CD4-positive, alpha-beta T cell treated with Interleukin-15 for 1 hour (primary cell): ENCODE measurements at regions not wholly inside any gene's neighbourhood (a gene's known extent, or its start where the extent isn't known, plus 50 kb on each side); places are given as distances from the start of the nearest gene placed in this dataset.

Experiments
- DNase-seq: peaks from one replicate; pipeline ENCODE4 v3.0.0-alpha.2; 2020

GRCh38 chr10:62633976-62634375 is 170.5 kb upstream of the ADO start:
- DNase-seq, result no peak

- no peak for DNase-seq
These were observed 169.9 kb upstream of the ADO start for GRCh38 chr10:62634576-62634975.

DNA sequence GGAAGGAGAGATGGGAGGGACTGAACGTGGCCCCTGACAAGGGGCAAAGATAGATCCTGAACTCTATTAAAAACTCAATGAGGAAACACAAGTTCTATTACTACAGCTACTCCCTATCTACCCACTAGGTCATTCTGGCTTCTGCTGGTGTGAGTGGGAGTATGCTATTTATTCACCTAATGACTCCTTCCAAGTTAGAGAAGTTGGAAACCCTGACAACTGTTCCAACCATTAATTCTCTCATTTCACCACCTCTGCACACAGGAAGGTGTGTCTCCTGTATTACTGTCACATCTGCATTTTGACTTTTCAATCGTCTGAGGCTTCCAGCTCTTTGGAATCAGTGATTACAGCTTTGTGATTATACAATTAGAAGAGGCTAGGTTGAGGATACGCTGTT is 169.4 kb upstream of the ADO start:
- DNase-seq, result no peak

DNA sequence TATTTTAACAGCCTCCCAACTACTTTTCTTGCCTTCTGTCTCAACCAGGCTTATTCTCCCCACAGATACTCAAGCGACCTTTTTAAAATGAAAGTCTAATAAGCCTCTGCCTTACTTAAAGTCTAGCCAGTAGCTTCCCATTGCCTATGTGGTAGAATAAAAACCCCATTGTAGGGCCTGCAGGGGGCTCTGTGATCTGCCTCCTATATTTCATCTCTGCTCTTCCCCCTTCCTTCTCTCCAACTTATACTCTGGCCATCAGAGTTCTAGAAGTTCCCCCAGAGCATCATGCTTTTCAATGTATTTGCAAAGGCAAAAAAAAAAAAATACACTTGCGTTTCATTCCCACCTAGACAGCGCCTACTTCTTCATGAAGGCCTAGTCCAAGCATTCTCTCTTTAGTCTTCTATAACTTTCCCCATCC is 167.7 kb upstream of the ADO start:
- no peak for DNase-seq

DNA sequence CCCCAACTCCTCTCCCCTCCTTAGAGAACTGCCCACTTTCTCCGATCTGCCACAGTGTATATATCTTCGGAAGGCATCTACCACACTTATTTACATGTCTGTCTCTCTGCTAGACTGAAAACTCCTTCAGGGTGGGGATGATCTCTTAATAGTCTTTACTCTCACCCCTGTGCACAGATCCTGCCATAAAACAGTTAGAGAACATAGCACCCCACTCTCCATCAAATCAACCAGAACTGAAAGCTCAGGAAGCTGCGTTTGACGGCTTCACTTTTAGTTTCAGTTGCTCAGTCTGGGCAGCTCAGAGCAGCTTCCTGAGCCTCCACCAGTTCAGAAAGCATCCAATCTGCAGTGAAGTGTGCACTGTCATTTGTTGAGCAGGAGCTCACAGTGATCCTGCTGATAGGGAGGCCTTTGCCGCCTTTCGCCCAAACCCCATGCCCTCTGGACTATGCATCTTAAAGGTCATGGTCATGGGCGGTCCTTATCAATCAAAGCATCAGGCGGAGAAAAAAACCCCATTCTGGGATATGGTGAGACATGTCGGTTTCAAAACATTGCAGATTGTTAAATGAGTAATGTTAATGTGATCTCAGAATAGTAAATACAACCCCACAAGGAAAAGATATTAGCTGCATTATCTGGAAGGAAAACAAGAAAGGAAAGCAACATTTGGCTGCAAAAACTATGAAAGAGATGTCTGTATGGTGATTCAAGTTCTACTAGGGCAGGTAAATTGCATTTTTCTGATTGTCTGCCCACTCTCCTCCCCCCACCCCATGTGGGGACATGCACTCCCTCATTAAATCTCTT is 167.1 kb upstream of the ADO start:
- DNase-seq, result peak; percentile 66

DNA sequence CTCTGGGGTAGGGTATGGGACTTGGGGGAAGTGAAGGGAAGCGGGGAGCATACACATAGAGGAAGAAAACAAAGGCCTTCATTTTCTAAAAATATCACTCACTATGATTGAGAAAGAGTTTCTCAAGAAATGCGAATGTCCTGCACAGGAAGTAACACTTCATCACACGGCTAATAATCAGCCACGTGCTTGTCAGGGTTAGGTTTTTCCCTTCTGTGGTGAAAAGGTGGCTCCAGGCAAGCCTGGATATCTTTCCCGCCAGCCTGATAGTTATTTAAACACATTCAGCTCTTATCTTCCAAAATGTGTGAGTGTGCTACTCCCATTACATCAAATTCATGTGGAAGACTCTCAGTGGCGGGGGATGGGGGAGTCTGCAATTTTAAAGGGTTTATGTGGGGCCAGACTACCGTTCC is 166.4 kb upstream of the ADO start:
- peak; percentile 51 for DNase-seq

GRCh38 chr10:62639144-62639543 is 165.4 kb upstream of the ADO start:
- DNase-seq, result no peak

DNA sequence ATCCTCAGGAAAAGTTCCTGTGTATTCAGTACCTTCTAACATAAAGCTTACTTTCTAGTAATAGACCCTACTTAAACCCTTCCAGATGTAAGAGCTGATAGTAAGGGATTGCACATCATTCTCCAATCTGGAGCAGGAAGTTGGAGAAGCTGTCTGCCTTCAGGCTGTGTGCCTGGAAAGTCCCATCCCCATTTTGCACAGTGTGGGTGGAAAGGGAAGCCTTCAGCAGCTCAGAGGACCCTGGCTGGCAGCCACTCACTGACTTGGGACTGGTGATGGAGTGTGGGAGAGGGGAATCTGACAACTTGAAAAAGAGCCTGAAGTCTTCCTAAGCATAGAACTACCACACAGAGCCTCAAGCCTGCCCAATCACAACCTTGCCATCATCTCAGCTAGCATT is 164.1 kb upstream of the ADO start:
- DNase-seq, result no peak

- DNase-seq, result no peak
These were observed 160.6 kb upstream of the ADO start for GRCh38 chr10:62643606-62644587.

- DNase-seq, result no peak
These were observed 157.0 kb upstream of the ADO start for GRCh38 chr10:62647375-62648092.

GRCh38 chr10:62648921-62649320 is 155.6 kb upstream of the ADO start:
- DNase-seq, result no peak

GRCh38 chr10:62650411-62650810 is 154.1 kb upstream of the ADO start:
- no peak for DNase-seq

GRCh38 chr10:62651341-62651740 is 153.2 kb upstream of the ADO start:
- no peak for DNase-seq

DNA sequence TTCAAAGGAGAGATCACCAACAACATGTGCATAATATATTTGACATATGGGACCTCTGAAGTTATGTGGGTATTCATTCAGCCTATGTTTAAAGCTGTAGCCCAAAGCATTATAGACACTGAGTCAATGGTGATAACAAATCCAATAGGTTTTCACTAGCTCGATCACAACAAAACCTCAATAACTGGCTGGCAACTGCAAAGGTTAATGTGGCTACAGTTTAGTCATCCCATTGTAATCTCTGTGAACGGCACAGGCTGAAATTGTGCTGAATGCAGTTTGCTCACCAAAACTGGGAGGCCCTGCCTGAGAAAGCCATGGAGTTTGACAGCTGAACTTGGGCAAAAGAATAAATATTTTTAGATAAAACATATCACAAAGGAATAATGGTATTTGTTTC is 152.4 kb upstream of the ADO start:
- no peak for DNase-seq

DNA sequence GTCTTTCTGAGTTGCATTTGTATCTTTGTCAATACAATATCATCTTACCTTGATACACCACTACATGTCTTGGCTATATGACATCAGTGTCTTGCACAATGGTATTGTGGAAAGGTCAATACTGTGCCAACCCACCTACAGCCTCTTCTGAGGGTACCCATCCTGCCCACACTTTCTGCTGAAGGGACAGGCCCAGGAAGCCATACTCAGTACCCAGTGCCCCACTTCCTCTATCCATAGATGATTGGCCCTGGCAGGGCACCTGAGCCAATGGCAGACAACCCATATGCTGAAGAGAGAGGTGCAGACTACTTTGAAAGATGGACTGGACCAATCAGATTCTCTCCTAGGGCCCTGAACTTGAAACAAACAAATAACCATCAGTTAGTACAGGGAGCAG is 152.0 kb upstream of the ADO start:
- no peak for DNase-seq

DNA sequence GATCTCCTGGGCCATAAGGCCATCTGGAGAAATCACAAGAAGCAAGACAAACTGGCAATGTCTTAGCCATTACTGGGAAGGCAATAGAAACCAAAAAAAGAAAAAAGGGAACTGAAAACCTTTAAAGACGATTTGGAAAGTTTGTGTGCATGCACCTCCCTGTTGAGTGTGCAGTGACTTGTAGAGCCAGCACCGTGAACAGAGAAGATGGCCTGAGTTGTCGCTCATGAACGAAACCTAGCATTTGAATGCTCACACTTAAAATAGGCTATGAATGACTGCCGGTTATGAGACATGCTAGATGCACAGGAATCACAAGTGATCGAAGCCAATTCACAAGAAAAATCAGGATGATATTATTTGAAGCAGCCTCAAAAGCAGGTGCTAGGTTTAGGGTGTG is 151.3 kb upstream of the ADO start:
- peak; percentile 62 for DNase-seq

DNA sequence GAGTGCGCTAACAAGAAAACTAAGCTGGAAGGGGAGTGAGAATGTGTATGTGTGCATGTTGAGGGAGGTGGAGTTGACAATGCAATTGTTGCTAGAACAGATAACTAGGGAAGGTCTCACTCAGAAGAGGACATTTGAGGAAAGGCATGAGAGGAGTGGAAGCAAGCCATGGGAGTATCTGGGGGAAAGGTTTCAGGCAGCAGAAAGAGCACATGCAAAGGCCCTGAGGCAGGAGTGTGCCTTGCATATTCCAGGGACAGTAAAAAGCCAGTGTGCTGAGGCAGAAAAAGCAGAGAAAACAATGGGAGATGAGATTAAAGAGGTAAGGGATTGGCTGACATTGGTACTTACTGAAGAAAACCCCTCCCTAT is 149.6 kb upstream of the ADO start:
- DNase-seq, result no peak

DNA sequence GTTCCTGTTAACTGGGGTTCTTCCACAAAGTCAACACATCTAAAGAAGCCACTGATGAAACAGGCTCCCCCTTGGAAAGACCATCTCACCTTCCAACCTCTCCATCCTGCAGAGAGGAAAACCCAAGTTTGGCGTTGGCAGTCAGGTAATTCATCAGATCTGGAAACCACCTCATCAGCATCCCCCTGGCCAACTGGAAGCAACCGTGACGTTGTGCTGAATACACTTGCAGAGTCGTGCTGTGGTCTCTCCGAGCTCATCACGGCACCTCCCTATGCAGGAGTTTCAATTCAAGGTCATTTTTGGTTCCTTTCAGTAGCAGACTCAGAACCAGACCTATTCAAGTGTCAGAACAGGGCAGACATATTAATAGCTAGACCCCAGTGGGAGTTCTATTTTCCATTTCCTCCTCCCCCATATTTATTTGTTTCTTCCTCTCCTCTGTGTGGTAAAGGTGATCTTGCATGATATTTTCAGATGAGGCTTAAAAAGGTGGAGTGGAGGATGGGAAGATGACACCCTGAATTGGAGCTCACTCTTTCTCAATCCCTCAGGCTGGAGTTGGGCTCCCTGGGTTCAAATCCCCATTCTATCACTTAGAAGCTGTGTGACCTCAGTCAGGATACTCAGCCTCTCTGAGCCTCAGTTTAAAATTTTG is 149.1 kb upstream of the ADO start:
- no peak for DNase-seq

GRCh38 chr10:62657244-62657835 is 147.2 kb upstream of the ADO start:
- no peak for DNase-seq

DNA sequence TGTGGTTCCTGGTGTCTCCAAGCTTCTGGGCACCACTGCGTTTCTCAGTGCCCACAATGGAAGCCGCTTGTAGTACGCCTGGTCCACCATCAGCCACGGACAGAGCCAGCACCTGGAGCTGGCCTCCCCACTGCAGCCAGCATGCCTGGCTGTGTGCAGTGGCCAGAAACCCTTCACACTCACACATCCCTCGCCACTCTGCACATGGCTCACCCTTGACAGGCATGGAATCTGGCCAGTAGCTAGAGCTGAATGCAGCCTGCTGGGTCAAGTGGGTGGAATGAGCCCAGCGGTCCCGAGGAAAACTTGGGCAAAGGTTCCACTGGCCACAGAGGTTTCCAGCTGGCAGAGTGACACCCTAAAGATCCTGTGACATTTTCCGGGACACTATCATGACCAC is 146.0 kb upstream of the ADO start:
- no peak for DNase-seq

DNA sequence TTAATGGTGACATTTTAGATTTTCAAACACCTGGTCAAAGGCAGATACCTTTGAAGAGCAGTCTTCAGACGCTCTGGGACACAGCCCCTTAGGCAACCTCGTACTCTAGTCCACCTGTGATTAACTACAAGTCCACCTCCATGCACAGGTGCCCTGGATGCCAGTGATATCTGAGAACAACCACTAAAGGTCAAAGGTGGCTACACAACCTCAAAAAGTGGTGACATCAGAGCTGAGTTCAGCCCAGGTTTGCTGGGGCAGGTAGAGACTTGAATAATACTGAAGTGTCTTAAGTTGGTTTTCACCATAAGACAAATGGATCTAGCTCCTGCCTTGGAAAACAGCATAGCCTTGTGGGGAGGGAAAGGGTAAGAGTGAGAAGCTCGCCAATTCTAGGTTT is 143.4 kb upstream of the ADO start:
- no peak for DNase-seq

- no peak for DNase-seq
These were observed 142.0 kb upstream of the ADO start for GRCh38 chr10:62662486-62662885.
